Hematopoietic multipotent progenitor cell (in vitro differentiated cells): ENCODE measurements at regions not wholly inside any gene's neighbourhood (a gene's known extent, or its start where the extent isn't known, plus 50 kb on each side); places are given as distances from the start of the nearest gene placed in this dataset.

Experiments
- DNase-seq, 3 donors: peaks; one replicate each; pipeline ENCODE4 v3.0.0-alpha.2; 2011 to 2015; ENCODE audit warnings: low read depth in 2 of 3, low spot score in 2 of 3

GRCh38 chr18:8499810-8500675, 109.2 kb upstream of the RAB12 start:
- DNase-seq, result no peak

- no peak for DNase-seq
Measured at GRCh38 chr18:8501044-8501443, 108.2 kb upstream of the RAB12 start.

- DNase-seq, result no peak
Measured at GRCh38 chr18:8503248-8503647, 106.0 kb upstream of the RAB12 start.

GRCh38 chr18:8504424-8504823, 104.8 kb upstream of the RAB12 start:
- DNase-seq, result no peak

GRCh38 chr18:8504880-8505435, 104.3 kb upstream of the RAB12 start:
- DNase-seq, result no peak

- DNase-seq, result no peak
Measured at GRCh38 chr18:8506251-8507049, 102.8 kb upstream of the RAB12 start.

GRCh38 chr18:8507361-8507760, 101.9 kb upstream of the RAB12 start:
- no peak for DNase-seq

GRCh38 chr18:8507915-8508705, 101.1 kb upstream of the RAB12 start:
- DNase-seq, result no peak

- DNase-seq, result no peak
Measured at GRCh38 chr18:8513249-8513648, 96.0 kb upstream of the RAB12 start.

GRCh38 chr18:8514409-8514808, 94.8 kb upstream of the RAB12 start:
- DNase-seq, result no peak

GRCh38 chr18:8515142-8515865, 93.9 kb upstream of the RAB12 start:
- no peak for DNase-seq

GRCh38 chr18:8516371-8517250, 92.6 kb upstream of the RAB12 start:
- no peak for DNase-seq

- DNase-seq, result no peak
Measured at GRCh38 chr18:8517276-8517675, 92.0 kb upstream of the RAB12 start.

GRCh38 chr18:8519102-8519501, 90.1 kb upstream of the RAB12 start:
- no peak for DNase-seq

- DNase-seq, result no peak
Measured at GRCh38 chr18:8520266-8520665, 89.0 kb upstream of the RAB12 start.

- no peak for DNase-seq
Measured at GRCh38 chr18:8522756-8523155, 86.5 kb upstream of the RAB12 start.

GRCh38 chr18:8525692-8526091, 83.5 kb upstream of the RAB12 start:
- peak in 2 of 3 donors; percentile 18 to 45 for DNase-seq

- DNase-seq, result peak in 2 of 3 donors; percentile 37 to 68
Measured at GRCh38 chr18:8526332-8526731, 82.9 kb upstream of the RAB12 start.

GRCh38 chr18:8529609-8530008, 79.6 kb upstream of the RAB12 start:
- DNase-seq, result no peak
